HG03460 (cell line): ENCODE measurements at regions not wholly inside any gene's neighbourhood (a gene's known extent, or its start where the extent isn't known, plus 50 kb on each side); places are given as distances from the start of the nearest gene placed in this dataset.

Experiments used
- ATAC-seq: cut with Tn5 transposase; IDR thresholded peaks from one replicate; pipeline ENCODE4 v1.9.1; 2021; ENCODE audit not compliant: unreplicated experiment

DNA sequence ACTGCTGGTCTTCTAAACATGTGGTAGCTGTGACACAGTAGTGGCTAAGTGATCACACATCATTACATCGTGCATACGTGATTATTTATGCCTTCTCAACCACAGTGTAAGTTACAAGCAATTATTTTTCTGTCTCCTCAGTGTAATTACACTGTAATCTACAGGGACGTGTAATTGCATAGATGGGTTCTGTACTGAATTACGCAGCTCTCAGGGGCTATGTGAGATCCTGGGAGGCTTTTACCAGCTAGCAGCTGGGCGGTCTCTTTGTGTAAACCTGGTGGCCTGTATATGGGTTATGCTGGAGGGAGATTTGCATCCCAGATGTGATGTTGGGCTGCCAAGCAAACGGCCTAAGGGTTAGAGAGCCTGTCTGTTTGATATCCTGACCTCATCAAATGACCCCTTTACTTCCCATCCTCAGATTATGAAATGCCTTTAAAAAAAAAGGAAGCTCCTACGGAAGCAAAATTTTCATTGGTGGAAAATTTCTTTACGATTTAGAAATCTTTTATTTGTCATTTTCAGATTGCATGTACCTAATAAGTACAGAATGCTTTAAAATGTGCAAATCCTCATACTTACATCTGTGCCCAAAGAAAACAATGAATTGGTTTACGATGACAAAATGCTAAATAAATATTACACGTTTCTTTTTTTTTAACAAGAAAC, 402.8 kb upstream of the JAG1 start:
- no peak for ATAC-seq

DNA sequence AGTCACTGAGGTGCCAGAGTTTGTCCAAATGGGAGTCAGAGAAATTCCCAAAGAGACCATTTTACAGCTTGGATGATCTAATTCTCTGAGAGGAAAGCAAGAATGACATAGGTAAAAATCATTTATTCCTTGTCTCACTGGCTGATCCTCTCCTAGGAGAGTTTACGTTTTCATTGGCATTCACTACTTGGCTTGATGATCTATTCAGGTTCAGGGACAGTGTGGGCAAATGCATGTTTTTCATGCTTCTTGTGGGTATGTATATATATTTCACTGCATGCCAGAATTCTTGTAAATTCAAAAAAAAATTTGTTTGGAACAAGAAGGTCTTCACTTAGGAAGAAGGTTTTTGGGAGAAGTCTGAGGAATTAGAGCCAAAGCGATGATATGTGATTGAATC, 403.4 kb upstream of the JAG1 start:
- ATAC-seq: no peak

DNA sequence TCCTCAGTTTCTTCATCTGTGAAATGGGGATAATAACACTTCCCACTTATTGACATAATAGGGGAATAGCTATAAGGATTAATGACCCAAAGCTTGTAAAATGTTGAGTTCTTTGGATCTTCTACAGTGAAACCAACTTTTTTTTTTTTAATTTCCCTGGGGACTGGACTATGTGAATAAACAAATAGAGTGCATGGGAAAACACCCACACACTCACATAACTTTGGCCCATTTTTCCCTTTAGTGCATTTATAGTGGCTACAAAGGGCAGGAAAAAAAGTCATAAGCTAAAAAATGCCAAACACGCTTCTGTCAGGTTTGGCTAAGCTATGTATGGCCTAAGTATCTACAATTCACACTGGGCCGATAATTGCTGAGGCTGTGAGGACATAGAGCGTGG, 406.2 kb upstream of the JAG1 start:
- ATAC-seq: no peak

- no peak for ATAC-seq
These were observed 407.1 kb upstream of the JAG1 start for GRCh38 chr20:11080781-11081377.

DNA sequence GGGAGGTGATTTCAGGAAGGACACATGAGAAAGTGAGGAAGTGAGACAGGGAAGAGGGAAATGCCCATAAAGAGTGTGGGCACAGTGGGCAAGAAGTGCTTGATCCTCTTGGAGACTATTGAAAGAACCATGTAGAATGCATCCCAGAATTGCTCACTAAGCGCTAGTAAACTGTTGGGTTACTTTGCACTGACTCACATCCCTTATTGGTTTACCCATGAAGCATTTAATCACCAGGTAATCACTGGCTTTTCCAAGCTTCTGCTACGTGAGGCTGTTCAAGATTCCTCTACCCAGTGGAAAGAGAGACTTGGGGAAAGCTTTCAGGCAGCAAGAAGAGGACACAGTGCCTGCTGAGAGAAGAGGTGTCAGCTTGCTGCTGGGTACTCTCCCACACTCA, 410.0 kb upstream of the JAG1 start:
- ATAC-seq: no peak

- ATAC-seq: no peak
These were observed 410.7 kb upstream of the JAG1 start for GRCh38 chr20:11084508-11084907.

DNA sequence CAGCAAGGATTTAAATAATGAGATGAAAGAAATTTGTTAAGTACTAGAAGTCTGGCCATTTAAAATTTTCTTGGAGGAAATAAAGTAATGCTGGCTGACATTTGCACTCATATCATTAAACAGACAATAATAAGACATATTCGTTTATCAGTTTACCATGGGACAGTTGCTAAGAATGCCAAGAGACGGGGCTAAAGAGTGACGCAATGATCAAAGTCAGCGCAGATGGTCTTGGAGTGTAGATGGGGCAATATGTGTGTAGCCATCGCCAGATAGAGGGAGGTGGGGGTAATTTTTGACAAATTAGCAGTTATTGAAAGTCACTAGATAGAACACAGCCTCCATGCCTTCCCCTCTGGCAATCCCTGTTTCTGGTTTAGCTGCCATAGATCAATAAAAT, 413.2 kb upstream of the JAG1 start:
- ATAC-seq: no peak

DNA sequence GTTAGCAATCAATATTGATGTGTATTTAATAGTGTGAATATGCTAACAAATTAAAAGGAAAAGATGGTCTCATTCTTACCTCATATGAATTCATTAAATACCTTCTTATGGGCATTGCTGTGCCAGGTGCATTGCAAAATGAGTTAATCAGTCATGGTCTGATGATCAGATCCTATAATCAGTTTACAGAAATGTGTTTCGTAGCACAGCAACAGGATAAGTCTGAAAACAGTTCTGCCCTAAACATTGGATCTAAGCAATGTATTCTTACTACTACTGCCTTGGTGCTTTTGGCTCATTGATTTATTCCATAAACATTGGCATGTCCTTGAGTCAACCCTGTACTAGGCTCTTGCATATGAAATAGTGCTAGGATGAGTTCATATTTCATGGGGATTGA, 417.0 kb upstream of the JAG1 start:
- ATAC-seq: no peak

DNA sequence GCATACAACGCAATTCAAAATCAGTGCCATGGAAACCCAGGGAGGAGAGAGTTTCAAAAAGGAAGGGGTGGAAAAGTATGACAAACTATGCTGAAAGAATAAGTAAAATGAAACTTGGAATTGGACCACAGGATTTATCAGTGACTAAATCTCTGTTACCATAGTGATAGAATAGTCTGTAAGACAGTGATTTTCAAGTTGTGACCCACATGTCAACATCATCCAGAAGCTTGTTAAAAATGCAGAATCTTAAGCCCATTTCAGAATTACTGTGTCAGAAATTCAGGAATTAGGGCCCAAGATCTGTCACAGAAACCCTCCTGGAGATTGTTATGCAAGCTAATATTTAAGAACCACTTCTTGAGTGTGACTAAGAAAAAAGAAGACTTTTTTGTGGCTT, 417.7 kb upstream of the JAG1 start:
- ATAC-seq: no peak

- ATAC-seq: no peak
These were observed 418.4 kb upstream of the JAG1 start for GRCh38 chr20:11092151-11092550.

GRCh38 chr20:11094196-11094595, 420.4 kb upstream of the JAG1 start:
- ATAC-seq: no peak

DNA sequence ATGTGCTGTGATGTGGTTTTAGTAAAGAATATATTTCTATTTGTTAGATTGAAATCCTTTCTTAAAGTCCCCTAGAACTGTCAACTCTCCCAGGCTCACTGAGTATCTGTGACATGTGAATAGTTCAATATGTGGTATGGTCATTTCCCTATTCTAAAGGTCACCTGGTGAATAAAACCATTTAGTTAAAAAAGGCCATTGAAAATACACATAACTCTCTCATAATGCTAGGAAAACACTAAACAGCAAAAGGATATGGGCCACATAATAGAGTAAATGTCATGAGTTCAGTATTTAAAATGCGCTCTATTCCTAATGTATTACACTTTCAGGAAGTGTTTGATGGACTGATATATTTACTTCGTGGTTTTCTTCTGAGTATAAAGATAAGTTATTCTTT, 420.9 kb upstream of the JAG1 start:
- ATAC-seq: no peak

DNA sequence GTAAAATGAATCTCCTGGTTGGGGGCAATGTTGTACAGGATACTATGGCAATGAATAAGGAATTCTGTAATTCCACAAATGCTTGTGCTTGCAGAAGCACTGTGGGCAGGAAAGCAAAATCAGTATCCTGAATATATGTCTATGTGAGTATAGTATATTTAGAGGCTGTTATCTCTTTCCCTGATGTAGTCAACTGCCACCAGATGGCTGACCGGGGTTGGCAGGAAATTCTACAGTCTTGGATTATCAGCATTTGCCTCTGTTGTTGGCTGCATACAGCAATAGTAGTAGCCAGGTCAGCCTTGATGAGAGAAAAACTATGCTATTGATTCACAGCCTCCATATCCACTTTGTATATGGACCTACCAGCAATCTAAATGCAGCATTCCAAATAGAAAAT, 425.1 kb upstream of the JAG1 start:
- ATAC-seq: no peak

GRCh38 chr20:11101243-11101642, 427.4 kb upstream of the JAG1 start:
- no peak for ATAC-seq

DNA sequence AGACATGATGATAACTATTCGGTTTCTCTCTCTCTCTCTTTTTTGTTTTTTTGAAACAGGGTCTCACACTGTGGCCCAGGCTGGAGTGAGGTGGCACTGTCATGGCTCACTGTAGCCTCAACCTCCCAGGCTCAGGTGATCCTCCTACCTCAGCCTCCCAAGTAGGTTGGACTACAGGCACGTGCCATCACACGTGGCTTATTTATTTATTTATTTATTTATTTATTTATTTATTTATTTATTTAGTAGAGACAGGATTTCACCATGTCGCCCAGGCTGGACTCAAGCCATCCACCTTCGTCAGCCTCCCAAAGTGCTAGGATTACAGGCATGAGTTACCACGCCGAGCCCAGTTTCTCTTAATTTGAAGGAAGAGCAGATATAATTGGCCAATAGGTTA, 427.9 kb upstream of the JAG1 start:
- no peak for ATAC-seq

DNA sequence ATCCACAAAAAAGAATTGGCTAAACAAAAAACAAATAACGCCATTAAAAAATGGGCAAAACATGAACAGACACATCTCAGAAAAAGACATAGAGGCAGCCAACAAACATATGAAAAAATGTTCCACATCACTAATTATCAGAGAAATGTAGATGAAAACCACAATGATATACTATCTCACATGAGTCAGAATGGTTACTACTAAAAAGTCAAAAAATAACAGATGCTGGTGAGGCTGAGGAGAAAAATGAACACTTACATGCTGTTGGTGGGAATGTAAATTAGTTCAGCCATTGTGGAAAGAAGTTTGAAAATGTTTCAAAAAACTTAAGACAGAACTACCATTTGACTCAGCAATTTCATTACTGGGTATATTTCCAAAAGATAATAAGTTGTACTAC, 430.1 kb upstream of the JAG1 start:
- no peak for ATAC-seq

GRCh38 chr20:11108102-11108810, 434.5 kb upstream of the JAG1 start:
- ATAC-seq: no peak

DNA sequence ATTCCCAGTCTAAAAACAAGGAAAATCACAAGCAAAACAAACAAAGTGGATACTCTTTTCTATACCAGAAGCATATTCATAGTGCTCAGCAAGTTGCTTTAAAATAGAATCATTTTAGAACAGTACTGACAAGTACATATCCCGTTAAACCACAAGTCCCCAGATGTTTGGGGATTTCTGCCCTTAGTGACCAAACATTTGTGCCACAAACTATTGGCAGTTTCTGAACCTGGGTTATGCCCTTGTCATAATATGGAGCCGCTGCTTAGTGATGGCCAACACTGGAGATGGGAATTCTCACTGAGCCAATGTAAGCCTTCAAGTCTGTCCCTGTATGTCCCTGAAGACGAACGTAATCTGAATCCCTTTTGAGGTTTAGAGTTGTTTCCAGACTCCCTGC, 436.7 kb upstream of the JAG1 start:
- no peak for ATAC-seq

GRCh38 chr20:11111191-11111590, 437.4 kb upstream of the JAG1 start:
- no peak for ATAC-seq

GRCh38 chr20:11112832-11113231, 439.0 kb upstream of the JAG1 start:
- ATAC-seq: no peak

GRCh38 chr20:11114382-11114781, 440.6 kb upstream of the JAG1 start:
- ATAC-seq: no peak

DNA sequence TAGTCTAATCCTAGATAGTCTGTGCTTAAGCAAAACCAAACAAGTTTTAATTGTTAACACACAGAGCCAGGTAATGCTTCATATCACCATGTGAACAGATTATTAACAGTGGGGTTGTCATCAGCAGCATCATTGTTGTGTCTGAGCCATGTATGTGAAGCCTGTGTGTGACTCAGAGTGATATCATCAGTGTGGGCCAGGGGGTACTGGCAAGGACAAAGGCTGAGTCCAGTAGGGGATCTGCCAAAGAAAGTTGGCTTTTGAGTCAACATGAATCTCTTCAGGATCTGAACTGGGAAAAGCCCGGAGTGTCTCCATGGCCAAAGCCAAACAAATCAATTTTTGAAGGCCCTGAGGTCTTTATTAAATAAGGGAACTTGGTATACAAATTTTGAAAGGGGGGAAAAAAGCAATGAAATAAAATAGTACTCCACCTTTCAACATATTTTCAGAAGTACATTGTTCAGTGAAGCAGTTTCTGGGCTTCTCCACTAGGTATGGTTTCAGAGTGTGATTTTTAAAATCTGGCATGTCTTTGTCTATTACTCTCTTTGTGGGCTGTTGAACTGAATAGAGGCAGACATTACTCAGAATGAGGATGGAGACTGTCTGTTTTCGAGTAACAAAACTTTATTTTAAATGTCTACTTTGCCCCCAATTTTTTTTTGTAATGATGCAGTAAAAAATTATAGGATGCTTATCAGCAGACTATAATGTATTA, 444.2 kb upstream of the JAG1 start:
- ATAC-seq: no peak
